ENCODE measurements at regions not wholly inside any gene's neighbourhood (a gene's known extent, or its start where the extent isn't known, plus 50 kb on each side); places are given as distances from the start of the nearest gene placed in this dataset.

- FAIRE-seq: no peak
- 35% methylated on average over 3 of the region's 3 CpGs for WGBS (ENCODE audit: low lambda C conversion rate)
- no TSS peak for BruUV-seq (replicated peaks)
Measured at GRCh38 chr13:93029536-93029935, 197.1 kb upstream of the GPC6 start.

More at GRCh38 chr13:93029536-93029935, 197.1 kb upstream of the GPC6 start:
- TF ChIP-seq SUZ12 (IDR thresholded peaks at IDR 0.05; ENCODE audit: low read depth, low read length) (no peak), ZNF496 (CRISPR knock-in tag; IDR thresholded peaks at IDR 0.05; ENCODE audit: insufficient replicate concordance) (no peak), ZMAT5 (CRISPR knock-in tag; IDR thresholded peaks at IDR 0.05; ENCODE audit: borderline replicate concordance, low read depth) (no peak), HNF1B (CRISPR knock-in tag; IDR thresholded peaks at IDR 0.05) (no peak), ZNF777 (CRISPR knock-in tag; IDR thresholded peaks at IDR 0.05) (no peak), ARID3A (IDR thresholded peaks at IDR 0.05; ENCODE audit: low read depth, low read length) (no peak), NFIB (CRISPR knock-in tag; IDR thresholded peaks at IDR 0.05; ENCODE audit: borderline replicate concordance) (no peak), MIER3 (CRISPR knock-in tag; IDR thresholded peaks at IDR 0.05; ENCODE audit: borderline replicate concordance) (no peak), MIXL1 (CRISPR knock-in tag; IDR thresholded peaks at IDR 0.05) (no peak)
- Histone ChIP-seq H3K9me3 (ENCODE audit: low read length) (no peaks in the 10 kb centered on the region), H3K9ac (ENCODE audit: insufficient read depth, low read depth, low read length) (no peak overlapping the region), H3K4me3 (replicated peaks in 1 of 3; ENCODE audit: insufficient read depth in 1 of 3, low read depth in 2 of 3, low read length in 3 of 3) (no peak overlapping the region), H2AFZ (ENCODE audit: low read length) (no peak overlapping the region), H3K4me2 (ENCODE audit: low read depth, low read length) (no peak overlapping the region), H3K27ac (ENCODE audit: extremely low read length, insufficient read depth, low read length) (no peak overlapping the region), H4K20me1 (ENCODE audit: insufficient read depth, low read length) (no peaks in the 10 kb centered on the region), H3K27me3 (ENCODE audit: control insufficient read depth in 1 of 2, insufficient read depth in 2 of 2, low read length in 2 of 2) (peaks cover 0 to 13% of the 10 kb centered on the region in 2 experiments; a peak in 1 of 5 replicates), H3K4me1 (ENCODE audit: insufficient read depth, low read length) (no peaks in the 10 kb centered on the region), H3K36me3 (replicated peaks in 1 of 2; ENCODE audit: control insufficient read depth in 1 of 2, insufficient read depth in 2 of 2, low read length in 2 of 2) (no peaks in the 10 kb centered on the region), H3K79me2 (ENCODE audit: insufficient read depth, low read length) (no peaks in the 10 kb centered on the region)
- ATAC-seq: no peak
- no peak for DNase-seq (ENCODE audit: low spot score)
- CTCF ChIA-PET (ENCODE audit: low intra/inter-chr PET ratio, low total read pairs): no interaction called here
- intact Hi-C loops (cut with micrococcal nuclease; ENCODE audit: unreplicated experiment) (no loop called here), in situ Hi-C loops (cut with HindIII; ENCODE audit: extremely low pct_ligation_motif_present, low pct_unique_long_range_greater_than_20kb) (no loop called here)
- POLR2A ChIA-PET: no interaction called here

All from HepG2 (cell line).